ENCODE measurements at regions not wholly inside any gene's neighbourhood (a gene's known extent, or its start where the extent isn't known, plus 50 kb on each side); places are given as distances from the start of the nearest gene placed in this dataset.

DNA sequence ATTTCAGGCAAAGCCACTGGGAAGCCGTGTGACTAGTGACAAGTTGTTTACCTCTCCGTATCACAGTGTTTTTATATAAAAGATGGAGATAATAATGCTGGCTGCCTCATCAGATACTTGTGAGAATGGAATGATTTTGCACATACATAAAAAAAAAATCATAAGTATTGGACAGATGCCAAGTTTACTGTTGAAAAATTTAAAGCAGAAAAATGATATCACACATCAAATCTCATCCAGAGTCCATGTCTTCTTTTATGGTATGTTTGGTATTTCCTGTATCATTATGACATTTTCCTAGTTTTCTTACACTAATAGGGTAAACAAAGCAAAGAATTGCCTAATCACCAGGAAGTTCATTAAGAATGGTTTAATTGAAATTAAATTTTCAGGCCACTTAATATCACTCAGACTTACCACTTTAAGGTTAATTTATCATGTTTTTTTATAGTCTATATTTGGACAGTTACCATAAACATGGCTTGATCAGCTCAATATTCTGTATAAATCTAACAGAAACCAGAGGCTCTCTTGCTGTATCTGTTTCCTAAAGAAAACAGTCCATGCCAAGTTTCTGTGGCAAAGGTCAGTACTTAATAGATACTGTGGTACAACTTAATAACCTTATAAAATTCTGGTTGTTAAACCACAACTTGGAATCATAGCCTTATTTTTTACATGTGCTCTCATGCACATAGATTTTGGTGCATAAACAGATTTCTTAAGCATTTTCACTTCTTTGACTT lies 656.5 kb upstream of the RIOK2 start:
- DNase-seq = no peak

DNA sequence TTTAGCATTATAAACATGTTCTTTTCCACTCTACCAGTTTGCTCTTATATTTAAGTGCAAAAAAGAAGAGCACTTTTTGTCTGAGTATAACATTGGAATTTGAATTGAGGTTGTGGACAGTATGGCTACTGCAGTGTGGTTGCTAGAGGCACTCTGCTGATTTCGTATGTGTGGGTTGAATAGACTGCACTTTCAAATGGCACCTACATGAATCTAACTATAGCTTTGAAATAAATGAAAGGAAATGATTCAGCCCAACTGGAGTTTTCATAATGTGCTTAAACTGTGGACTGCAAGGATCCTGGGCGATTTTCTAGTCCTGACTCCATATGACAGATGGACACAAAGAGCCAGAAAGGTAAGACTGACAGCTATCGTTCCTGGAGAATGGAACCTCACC lies 657.6 kb upstream of the RIOK2 start:
- peak in 2 of 58 donors; percentile 6 to 31 for DNase-seq

DNA sequence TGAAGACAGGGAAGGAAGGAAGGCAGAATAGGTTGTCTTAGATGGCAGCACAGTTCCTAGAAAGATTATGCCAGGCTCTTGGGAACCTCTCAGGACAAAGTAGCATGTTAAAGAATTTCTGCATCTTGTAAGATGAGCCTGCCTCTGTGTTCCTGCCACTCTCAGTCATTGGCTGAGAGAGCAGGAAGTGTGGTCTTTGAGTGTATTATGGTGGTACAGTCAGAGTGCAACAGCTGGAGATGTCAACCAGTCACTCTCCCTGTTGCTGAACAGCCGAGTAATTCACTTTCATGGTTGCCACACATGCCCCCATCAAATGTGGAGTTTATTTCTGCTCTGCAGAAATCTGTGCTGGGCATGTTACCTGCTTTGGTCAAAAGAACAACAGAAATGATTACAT lies 659.6 kb upstream of the RIOK2 start:
- DNase-seq = no peak

GRCh38 chr5:97844797-97845196 lies 661.8 kb upstream of the RIOK2 start:
- DNase-seq = no peak

DNA sequence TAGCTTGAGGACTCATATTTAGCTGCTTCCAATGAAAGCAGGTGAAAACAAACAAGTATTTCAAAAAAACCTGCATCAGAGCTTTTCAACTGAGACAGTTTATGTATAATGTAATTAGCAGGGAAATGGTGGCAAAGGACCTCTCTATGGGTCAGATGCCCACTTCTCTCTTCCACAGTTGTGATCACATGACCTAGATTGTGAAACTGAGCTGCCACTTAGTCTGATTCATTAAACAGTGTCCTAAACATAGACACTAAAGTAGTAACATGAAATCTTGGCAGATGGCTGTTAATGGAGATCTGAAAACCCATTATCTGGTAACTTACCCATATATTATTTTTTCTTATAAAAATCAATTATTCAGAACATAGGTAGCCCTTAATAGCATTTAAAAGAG lies 663.6 kb upstream of the RIOK2 start:
- DNase-seq = no peak

GRCh38 chr5:97847920-97848631 lies 665.0 kb upstream of the RIOK2 start:
- no peak for DNase-seq

GRCh38 chr5:97851036-97851435 lies 668.0 kb upstream of the RIOK2 start:
- DNase-seq = no peak

GRCh38 chr5:97854871-97855762 lies 672.1 kb upstream of the RIOK2 start:
- no peak for DNase-seq

DNA sequence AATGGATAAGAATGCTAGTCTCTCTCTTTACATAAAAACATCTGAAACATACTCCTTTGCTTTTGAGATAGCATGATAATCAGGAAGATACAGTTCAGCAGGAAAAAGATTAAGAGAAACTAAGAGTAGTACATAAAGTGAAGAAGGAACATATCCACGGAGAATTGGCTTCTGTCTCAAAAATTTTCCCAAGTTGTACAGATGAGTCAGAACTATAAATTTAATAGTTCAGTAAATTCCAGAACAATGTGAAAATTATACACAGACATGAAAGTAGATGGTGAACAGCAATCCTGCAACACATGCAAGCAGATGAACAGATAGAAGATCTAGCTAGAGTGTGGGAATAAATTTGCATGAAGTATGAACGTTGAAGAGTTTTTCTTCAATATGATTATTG lies 691.4 kb upstream of the RIOK2 start:
- DNase-seq = no peak

GRCh38 chr5:97876272-97876671 lies 693.2 kb upstream of the RIOK2 start:
- no peak for DNase-seq

DNA sequence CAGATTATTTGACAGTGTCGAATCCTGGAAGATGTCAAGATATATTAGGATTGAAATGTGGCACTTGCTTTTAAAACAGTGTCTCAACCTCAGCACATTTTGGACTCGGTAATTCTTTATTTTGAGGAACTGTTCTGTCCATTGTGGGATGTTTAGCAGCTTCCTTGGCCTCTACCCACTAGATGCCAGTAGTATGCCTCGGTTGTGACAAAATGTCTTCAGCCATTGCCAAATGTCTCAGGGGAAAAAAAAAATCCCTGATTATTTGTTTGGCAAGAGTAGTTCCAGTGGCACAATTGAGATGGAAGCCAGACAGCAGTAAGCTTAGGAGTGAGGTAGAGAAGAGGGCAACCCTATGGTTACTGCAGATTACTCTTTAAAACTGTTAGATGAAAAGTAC lies 694.5 kb upstream of the RIOK2 start:
- DNase-seq = peak in 16 of 58 donors; percentile 0 to 47 (median 4)

GRCh38 chr5:97888439-97888838 lies 705.4 kb upstream of the RIOK2 start:
- no peak for DNase-seq

GRCh38 chr5:97891971-97892370 lies 708.9 kb upstream of the RIOK2 start:
- no peak for DNase-seq

DNA sequence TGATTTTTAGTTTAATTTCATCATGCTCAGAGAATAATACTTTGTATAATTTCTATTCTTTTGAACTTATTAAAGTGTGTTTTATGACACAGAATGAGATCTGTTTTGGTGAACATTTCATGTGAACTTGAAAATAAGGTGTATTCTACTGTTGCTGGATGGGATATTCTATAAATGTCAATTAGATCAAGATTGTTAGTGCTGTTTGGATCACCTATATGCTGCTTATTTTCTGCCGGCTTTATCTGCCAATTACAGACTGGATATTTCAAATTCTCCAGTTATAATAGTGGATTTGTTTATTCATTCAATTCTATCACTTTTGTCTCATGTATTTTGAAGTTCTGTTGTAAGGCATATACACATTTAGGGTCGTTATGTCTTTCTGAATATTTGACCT lies 720.7 kb upstream of the RIOK2 start:
- DNase-seq = no peak

GRCh38 chr5:97906135-97906534 lies 723.1 kb upstream of the RIOK2 start:
- DNase-seq = no peak

- no peak for DNase-seq
Observed at GRCh38 chr5:97907646-97908400, 724.8 kb upstream of the RIOK2 start.

DNA sequence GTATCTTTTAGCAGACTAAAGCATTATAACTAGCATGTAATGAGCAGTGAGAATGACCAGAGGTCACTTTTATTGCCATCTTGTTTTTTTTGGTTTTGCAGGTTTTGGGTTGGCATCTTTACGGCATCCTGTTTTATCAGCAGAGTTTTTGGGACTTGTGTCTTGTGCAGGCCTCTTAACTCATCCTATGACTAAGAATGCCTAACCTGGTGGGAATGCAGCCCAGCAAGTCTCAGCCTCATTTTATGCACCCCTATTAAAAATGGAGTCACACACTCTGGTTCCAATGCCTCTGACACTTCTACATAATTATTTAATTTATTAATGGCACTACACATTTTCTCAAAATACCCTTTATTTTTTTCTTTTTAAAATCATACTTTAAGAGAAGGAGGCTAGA lies 726.5 kb upstream of the RIOK2 start:
- DNase-seq = no peak

GRCh38 chr5:97914483-97914882 lies 731.4 kb upstream of the RIOK2 start:
- DNase-seq = no peak

DNA sequence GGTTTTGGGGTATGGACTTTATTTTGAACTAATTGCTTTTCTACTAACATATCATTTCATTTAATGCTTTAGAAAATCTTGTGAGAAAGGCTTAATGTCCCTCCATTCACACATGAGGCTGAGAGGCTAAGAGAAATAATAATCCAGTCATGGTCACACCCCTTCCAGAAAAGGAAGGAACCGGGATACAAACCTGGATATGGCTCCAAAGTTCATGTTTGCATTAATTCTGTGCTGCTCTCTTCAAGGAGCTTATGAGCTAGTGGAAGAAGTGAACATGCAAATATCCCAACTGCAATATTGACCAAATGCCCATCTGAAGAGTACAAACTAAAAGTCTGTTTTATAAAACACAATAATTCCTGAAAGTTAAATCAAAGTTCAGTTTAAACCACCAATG lies 732.1 kb upstream of the RIOK2 start:
- no peak for DNase-seq

DNA sequence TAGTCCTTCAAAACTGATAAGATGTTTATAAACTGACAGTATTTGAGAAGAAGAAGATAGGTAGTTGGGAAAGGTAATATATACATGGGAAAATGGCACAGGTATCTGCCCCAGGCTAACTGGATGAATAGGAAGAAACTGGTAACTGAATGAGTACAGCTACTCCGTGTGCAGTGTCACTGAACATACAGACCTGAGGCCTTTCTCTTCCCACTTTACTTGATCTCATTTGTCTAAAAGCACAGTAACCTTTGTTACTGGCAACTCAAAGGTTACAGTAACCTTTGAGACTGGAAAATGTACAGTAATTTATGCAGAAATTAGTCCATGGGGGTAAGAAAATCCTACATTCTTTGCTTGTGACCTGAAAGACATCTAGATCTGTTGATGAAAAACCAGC lies 735.0 kb upstream of the RIOK2 start:
- no peak for DNase-seq

- no peak for DNase-seq
Observed at GRCh38 chr5:97918620-97919019, 735.6 kb upstream of the RIOK2 start.
